Adipocyte (in vitro differentiated cells): ENCODE measurements at regions not wholly inside any gene's neighbourhood (a gene's known extent, or its start where the extent isn't known, plus 50 kb on each side); places are given as distances from the start of the nearest gene placed in this dataset.
A peak's percentile ranks its signal among the peaks of the same experiment; 100 is the strongest.

Source experiments
- DNase-seq: peaks from one replicate; pipeline ENCODE4 v3.0.0-alpha.2; 2015; ENCODE audit warnings: low read depth
- H3K27me3 ChIP-seq: replicated peaks from 2 replicates; pipeline ENCODE4 v1.7.0; 2013; ENCODE audit warnings: mild to moderate bottlenecking, low read length, moderate library complexity; ENCODE audit not compliant: control insufficient read depth, insufficient read depth
- H3K36me3 ChIP-seq: 2 replicates; pipeline ENCODE4 v1.7.0; 2013; ENCODE audit warnings: low read length, mild to moderate bottlenecking, moderate library complexity; ENCODE audit not compliant: control insufficient read depth, insufficient read depth, severe bottlenecking
- H3K4me1 ChIP-seq: 2 replicates; pipeline ENCODE4 v1.7.0; 2013; ENCODE audit warnings: mild to moderate bottlenecking, low read length, moderate library complexity; ENCODE audit not compliant: control insufficient read depth, insufficient read depth
- H3K4me3 ChIP-seq: 2 replicates; pipeline ENCODE4 v1.7.0; 2013; ENCODE audit warnings: mild to moderate bottlenecking, low read length, moderate library complexity
- H3K9ac ChIP-seq: 2 replicates; pipeline ENCODE4 v1.7.0; 2013; ENCODE audit warnings: mild to moderate bottlenecking, low read length, moderate library complexity
- H3K9me3 ChIP-seq: 2 replicates; pipeline ENCODE4 v1.7.0; 2013; ENCODE audit warnings: mild to moderate bottlenecking, low read length, moderate library complexity; ENCODE audit not compliant: control insufficient read depth

DNA sequence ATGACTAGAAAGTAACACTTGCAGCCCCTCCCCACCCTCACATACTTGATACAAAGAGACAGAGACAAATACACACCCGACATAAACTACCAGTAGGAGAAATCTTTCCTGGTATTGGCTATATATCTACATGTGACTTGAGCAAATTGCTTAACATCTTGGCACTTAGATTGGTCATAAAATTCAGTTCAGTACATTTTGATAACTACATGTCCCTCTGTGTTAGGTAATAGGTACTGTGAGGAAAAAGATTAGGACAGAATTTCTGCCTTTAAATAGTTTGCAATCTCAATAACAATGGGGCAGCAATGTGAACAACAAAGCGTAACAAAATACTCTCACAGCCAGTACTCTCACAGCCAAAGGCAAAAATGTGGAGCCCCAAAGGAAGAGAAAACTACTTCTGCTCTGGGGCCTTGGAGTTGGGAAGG is 670.0 kb upstream of the ACVR2A start:
- Histone ChIP-seq H3K4me3 (no peak overlapping the region), H3K9me3 (peaks cover 4% of the 10 kb centered on the region), H3K4me1 (peaks cover 59% of the 10 kb centered on the region), H3K36me3 (no peaks in the 10 kb centered on the region), H3K27me3 (no peaks in the 10 kb centered on the region), H3K9ac (no peak overlapping the region)
- DNase-seq, result no peak

DNA sequence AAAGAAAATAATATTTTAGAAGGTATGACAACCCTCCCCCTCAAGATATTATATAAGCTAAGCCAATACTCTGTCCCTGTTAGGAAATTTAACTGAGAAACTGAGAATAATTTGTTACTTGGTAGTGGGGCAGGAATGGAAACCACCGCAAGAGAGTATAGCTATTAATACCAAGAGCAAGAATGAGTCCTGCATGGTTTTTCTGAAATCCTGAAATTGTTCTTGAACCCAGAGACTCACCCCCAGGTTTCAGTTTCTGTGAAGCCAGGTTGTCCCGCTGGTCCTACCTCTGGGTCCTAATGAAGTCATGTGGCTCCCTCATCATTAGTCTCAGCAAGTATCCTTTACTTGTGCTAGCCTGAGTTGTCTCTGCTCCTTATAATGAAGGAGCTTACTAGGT is 671.0 kb upstream of the ACVR2A start:
- no peak overlapping the region for H3K4me3 ChIP-seq
- no peaks in the 10 kb centered on the region for H3K27me3 ChIP-seq
- H3K9me3 ChIP-seq, result peaks cover 4% of the 10 kb centered on the region
- H3K4me1 ChIP-seq, result peaks cover 59% of the 10 kb centered on the region
- no peak for DNase-seq
- no peak overlapping the region for H3K9ac ChIP-seq
- H3K36me3 ChIP-seq, result no peaks in the 10 kb centered on the region

DNA sequence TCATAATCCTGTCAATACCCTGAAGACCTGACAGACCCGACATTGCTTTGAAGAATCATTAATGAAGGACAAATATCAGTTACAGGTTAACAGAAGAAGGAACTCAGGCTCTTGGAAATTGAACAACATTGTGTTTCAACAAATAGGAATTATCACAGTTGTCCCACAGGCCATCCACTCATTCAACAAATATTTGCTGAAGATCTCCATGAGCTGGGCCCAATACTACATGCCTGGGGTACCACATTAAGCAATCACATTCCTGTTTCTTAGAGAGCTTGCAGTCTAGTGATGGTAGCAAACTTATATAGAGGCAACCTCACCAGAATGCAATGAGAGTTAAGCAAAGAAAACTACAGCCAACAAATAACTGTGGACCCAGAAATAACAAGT is 671.6 kb upstream of the ACVR2A start:
- Histone ChIP-seq H3K4me1 (peaks cover 59% of the 10 kb centered on the region), H3K27me3 (no peaks in the 10 kb centered on the region), H3K36me3 (no peaks in the 10 kb centered on the region), H3K4me3 (no peak overlapping the region), H3K9me3 (peaks cover 2% of the 10 kb centered on the region), H3K9ac (no peak overlapping the region)
- DNase-seq, result no peak

DNA sequence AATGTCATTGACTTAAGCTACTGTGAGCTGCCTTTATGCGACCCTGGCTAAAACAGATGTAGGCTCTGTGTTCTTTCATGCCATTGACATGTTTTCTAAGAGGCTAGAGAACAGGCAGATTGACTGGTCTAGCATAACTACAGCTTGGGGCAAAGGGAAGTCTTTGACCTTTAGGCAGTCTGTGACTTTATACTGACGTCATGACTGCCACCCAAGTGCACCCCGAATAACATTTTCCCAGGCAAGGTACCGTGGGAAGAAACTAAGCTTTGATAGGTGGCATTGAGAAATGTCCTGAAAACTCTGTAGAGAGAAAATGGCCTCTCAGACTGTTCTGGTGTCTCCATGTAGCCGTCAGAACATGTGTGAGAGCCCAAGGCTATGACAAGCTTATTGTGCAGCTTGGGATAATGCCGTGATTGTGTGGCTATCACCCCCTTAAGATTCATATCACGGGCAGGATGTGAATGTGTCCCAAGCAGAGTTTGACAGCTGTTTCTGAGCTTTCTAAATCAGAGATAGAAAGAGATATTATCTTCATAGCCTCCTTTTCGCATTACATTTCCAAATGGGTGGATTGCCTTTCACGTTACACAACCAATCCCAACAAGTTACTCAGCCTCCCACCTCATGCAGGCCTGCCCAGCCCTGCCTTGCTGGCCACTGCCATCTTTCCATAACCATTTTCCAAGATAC is 672.2 kb upstream of the ACVR2A start:
- Histone ChIP-seq H3K9ac (no peak overlapping the region), H3K36me3 (no peaks in the 10 kb centered on the region), H3K27me3 (no peaks in the 10 kb centered on the region), H3K4me1 (peaks cover 53% of the 10 kb centered on the region), H3K4me3 (peak overlapping the region; percentile 12), H3K9me3 (no peaks in the 10 kb centered on the region)
- DNase-seq, result no peak

DNA sequence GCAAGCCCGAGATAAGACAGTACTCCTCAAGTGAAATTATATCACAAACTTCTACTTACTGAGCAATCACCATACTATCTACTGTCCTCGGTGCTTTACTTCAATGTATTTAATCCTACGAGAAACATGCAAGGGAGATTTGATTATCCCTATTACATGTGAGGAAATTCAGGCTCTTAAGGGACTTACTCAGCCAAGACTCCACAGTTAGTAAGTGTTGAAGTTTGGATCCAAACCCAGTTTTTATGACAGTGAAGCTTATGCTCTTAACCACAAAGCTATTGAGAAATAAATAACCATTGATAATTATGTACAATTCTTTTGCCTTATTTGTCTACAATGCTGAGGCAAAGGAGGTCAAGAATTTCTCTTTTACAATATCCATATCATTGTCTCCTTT is 672.9 kb upstream of the ACVR2A start:
- peaks cover 46% of the 10 kb centered on the region for H3K4me1 ChIP-seq
- no peaks in the 10 kb centered on the region for H3K36me3 ChIP-seq
- peak overlapping the region; percentile 12 for H3K4me3 ChIP-seq
- DNase-seq, result no peak
- no peak overlapping the region for H3K9ac ChIP-seq
- no peaks in the 10 kb centered on the region for H3K27me3 ChIP-seq
- no peaks in the 10 kb centered on the region for H3K9me3 ChIP-seq

DNA sequence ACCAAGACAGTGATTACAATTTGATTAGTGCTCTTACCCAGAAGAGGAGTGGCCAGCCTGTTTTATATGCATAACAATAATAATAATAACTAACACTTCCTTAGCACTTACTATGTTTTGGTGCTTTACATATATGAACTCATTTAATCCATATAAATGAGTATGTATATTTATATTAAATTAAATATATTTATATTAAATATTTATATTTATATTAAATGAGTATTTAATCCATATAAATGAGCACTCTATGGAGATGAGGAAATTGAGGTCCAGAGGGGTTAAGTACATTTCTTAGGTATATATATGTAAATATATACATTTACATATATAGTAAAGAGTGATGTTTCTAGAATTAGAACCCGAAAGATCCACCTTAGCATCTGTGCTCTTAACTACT is 673.9 kb upstream of the ACVR2A start:
- Histone ChIP-seq H3K9me3 (no peaks in the 10 kb centered on the region), H3K4me3 (no peak overlapping the region), H3K27me3 (no peaks in the 10 kb centered on the region), H3K36me3 (no peaks in the 10 kb centered on the region), H3K9ac (no peak overlapping the region), H3K4me1 (peaks cover 39% of the 10 kb centered on the region)
- DNase-seq, result no peak

DNA sequence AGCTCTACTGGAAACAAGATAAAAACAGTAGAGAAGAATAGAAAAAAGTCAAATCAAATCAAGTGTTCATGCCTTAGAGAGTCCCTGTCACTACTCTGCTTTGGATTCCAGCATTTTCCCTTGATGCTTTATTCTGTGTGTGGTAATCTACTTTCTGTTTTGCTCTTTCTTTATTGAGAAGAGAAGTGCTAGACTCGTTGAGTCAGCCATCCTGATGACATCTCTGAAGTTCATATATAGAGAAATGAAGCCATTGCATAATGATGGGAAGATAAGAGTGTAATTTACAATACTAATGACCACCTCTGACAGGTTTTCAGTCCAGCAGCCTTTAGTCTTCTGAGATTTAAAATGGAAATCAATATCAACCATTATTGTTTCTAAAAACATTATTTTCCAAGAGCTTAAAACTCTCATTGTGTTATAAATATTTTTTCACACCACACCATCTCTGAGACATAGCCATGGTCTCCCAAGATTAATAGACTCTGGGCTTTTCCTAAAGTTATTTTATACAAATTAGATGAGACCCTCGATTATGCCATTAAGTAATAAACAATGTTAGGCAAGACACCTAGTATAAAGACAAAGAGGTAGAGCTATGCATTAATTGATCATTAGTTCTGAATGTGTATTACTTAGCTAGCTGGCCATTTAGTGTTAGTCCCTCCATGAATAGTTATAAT is 679.0 kb upstream of the ACVR2A start:
- Histone ChIP-seq H3K9me3 (no peaks in the 10 kb centered on the region), H3K4me1 (peaks cover 7% of the 10 kb centered on the region), H3K9ac (no peak overlapping the region), H3K36me3 (no peaks in the 10 kb centered on the region), H3K4me3 (no peak overlapping the region), H3K27me3 (no peaks in the 10 kb centered on the region)
- DNase-seq, result no peak

DNA sequence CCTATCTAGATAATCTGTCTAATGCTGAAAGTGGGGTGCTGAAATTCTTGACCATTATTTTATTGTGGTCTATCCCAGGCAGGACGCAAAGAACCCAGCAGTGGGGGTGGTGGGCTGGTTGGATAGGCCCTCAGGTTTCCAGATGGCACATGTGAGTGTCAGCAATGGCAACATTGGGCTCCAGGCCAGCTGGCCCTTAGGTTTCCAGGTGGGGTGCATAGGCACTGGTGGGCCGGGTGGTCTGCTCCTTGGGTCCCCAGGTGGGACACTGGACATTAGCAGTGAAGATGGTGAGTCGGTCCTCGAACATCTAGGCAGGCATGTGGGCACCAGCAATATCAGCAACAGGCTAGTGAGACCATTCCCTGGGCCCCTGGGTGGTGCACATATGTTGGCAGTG is 680.3 kb upstream of the ACVR2A start:
- Histone ChIP-seq H3K4me1 (peaks cover 7% of the 10 kb centered on the region), H3K9me3 (no peaks in the 10 kb centered on the region), H3K9ac (no peak overlapping the region), H3K36me3 (no peaks in the 10 kb centered on the region), H3K27me3 (no peaks in the 10 kb centered on the region), H3K4me3 (no peak overlapping the region)
- DNase-seq, result no peak

DNA sequence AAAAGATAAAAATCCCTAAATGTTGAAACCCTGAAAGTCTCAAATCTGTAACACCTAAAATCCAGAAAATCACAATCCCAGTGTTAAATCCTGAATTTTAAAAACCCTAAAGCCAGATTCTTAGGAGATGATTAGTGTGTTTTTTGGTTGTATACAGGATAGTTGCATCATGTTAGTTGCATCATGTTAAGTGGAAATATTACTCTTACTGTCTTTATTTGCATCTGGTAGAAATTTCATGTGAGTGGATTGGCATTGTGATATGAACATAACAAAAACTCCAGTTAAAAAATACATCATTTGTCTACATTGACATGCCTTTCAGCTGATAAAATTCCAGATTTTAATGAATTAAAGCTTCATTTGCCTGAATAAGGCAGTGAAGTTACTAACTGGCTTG is 683.1 kb upstream of the ACVR2A start:
- no peaks in the 10 kb centered on the region for H3K27me3 ChIP-seq
- H3K4me1 ChIP-seq, result peaks cover 7% of the 10 kb centered on the region
- no peak overlapping the region for H3K4me3 ChIP-seq
- no peak overlapping the region for H3K9ac ChIP-seq
- no peaks in the 10 kb centered on the region for H3K36me3 ChIP-seq
- DNase-seq, result no peak
- no peaks in the 10 kb centered on the region for H3K9me3 ChIP-seq

DNA sequence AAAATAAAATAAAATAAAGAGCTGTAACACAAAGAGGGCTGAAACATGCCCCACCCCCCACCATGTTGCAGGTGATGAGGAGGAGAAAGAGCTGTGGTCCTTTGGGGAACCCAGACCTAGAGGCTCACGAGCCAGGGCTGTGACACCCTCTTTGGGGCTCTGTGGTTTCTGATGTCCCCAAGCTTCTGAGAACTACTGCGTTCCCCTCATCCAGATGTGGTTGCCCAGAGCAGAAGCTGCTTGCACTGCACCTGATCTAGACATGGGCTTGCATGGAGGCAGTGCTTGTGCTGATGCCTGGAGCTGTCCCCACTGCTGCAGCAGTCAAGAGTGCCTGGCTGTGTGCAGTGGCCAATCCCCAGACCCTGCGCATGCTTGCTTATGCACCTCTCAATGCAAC is 687.9 kb upstream of the ACVR2A start:
- no peaks in the 10 kb centered on the region for H3K36me3 ChIP-seq
- no peak overlapping the region for H3K9ac ChIP-seq
- no peaks in the 10 kb centered on the region for H3K27me3 ChIP-seq
- no peak for DNase-seq
- H3K4me1 ChIP-seq, result peaks cover 4% of the 10 kb centered on the region
- no peak overlapping the region for H3K4me3 ChIP-seq
- H3K9me3 ChIP-seq, result no peaks in the 10 kb centered on the region

DNA sequence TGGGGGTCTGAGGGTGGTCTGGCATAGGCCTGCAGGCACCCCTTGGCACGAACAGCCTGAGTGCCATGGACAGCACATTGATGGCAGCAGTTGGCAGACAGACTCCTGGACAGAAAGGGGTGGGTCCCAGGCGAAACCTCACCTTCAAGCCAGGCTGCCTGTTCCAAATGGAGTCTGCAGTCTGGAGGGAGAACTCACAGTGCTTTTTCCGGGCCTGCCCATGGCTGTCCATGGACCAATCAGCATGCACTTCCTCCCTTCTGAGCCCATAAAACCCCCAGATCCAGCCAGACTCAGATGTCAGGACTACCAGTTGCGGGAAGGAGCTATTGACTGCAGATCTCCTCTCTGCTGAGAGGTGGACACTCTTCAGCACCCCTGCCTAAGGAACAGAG is 694.6 kb upstream of the ACVR2A start:
- H3K4me3 ChIP-seq, result no peak overlapping the region
- peaks cover 9% of the 10 kb centered on the region for H3K4me1 ChIP-seq
- H3K36me3 ChIP-seq, result no peaks in the 10 kb centered on the region
- no peak for DNase-seq
- H3K27me3 ChIP-seq, result no peaks in the 10 kb centered on the region
- peaks cover 6% of the 10 kb centered on the region for H3K9me3 ChIP-seq
- no peak overlapping the region for H3K9ac ChIP-seq
